Type B pancreatic cell (in vitro differentiated cells): ENCODE measurements at regions not wholly inside any gene's neighbourhood (a gene's known extent, or its start where the extent isn't known, plus 50 kb on each side); places are given as distances from the start of the nearest gene placed in this dataset.

ENCODE experiments used
- DNase-seq: peaks from one replicate; pipeline ENCODE4 v3.0.0; 2021; ENCODE audit warnings: mixed read lengths; ENCODE audit not compliant: unreplicated experiment; ENCODE audit errors: extremely low spot score
- H3K27ac Mint-ChIP-seq: 2 replicates; pipeline ENCODE4 v1.8.0; 2021; ENCODE audit warnings: mild to moderate bottlenecking, mixed read lengths
- H3K27me3 Mint-ChIP-seq: 2 replicates; pipeline ENCODE4 v1.8.0; 2021; ENCODE audit warnings: mixed read lengths
- H3K36me3 Mint-ChIP-seq: 2 replicates; pipeline ENCODE4 v1.8.0; 2021; ENCODE audit warnings: mixed read lengths
- H3K4me1 Mint-ChIP-seq: one replicate; pipeline ENCODE4 v1.8.0; 2021; ENCODE audit warnings: mixed read lengths; ENCODE audit not compliant: unreplicated experiment
- H3K4me3 Mint-ChIP-seq: 2 replicates; pipeline ENCODE4 v1.8.0; 2021; ENCODE audit warnings: mild to moderate bottlenecking, mixed read lengths
- H3K9me3 Mint-ChIP-seq: 2 replicates; pipeline ENCODE4 v1.8.0; 2021; ENCODE audit warnings: mixed read lengths
- TF ChIP-seq, protein P1 (sequence below): fragments of 200-600 bp; sonication (generic); conservative IDR thresholded peaks from 2 replicates; pipeline ENCODE4 v1.5.0; 2021; ENCODE audit warnings: antibody characterized with exemption, mild to moderate bottlenecking

DNA sequence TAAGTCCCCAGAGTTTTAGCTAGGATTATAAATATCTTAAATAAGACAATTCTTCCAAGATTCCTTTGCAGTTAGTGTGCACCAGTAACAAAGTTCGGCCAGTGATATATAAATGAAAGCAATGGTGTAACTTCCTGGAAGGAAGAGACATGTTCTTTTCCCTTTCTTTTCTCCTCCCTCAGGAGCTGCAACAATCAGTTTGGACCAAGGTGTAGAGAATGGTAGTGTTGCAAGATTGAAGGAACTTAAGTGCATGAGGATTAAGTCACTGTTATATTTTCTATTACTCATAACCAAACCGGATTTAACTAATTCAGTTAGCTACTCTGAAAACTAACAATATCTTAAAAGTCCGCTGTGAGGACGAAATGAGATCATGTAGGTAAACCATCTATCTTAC is 68.9 kb upstream of the KCNJ16 start:
- peaks cover 4% of the 10 kb centered on the region for H3K9me3 Mint-ChIP-seq
- no peak for DNase-seq

DNA sequence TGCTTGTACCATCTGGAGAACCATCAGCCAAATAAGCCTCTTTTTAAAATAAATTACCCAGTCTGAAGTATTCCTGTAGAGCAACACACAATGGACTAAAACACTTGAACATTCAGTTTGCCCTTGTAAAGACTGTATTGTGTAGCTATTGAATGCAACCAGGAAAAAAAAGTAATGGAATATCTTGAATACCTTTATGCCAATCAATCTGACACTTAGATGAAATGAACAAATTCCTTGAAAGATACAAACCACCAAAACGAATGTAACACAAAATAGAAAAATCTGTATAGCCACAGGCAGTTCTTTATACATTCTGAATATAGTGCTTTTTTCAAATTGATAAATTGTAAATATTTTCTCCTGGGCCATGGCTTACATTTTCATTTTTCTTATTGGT is 63.3 kb upstream of the KCNJ16 start:
- no peak overlapping the region for H3K27ac Mint-ChIP-seq
- no peak overlapping the region for H3K4me3 Mint-ChIP-seq
- H3K4me1 Mint-ChIP-seq, result no peaks in the 10 kb centered on the region
- H3K36me3 Mint-ChIP-seq, result no peaks in the 10 kb centered on the region
- H3K27me3 Mint-ChIP-seq, result no peaks in the 10 kb centered on the region
- TF ChIP-seq, protein P1, sequence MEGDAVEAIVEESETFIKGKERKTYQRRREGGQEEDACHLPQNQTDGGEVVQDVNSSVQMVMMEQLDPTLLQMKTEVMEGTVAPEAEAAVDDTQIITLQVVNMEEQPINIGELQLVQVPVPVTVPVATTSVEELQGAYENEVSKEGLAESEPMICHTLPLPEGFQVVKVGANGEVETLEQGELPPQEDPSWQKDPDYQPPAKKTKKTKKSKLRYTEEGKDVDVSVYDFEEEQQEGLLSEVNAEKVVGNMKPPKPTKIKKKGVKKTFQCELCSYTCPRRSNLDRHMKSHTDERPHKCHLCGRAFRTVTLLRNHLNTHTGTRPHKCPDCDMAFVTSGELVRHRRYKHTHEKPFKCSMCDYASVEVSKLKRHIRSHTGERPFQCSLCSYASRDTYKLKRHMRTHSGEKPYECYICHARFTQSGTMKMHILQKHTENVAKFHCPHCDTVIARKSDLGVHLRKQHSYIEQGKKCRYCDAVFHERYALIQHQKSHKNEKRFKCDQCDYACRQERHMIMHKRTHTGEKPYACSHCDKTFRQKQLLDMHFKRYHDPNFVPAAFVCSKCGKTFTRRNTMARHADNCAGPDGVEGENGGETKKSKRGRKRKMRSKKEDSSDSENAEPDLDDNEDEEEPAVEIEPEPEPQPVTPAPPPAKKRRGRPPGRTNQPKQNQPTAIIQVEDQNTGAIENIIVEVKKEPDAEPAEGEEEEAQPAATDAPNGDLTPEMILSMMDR, result no peak
- DNase-seq, result no peak
- no peaks in the 10 kb centered on the region for H3K9me3 Mint-ChIP-seq

More for the DNA sequence above, 68.9 kb upstream of the KCNJ16 start:
- Mint-ChIP-seq H3K27ac (no peak overlapping the region), H3K36me3 (no peaks in the 10 kb centered on the region), H3K4me3 (no peak overlapping the region), H3K4me1 (no peaks in the 10 kb centered on the region), H3K27me3 (no peaks in the 10 kb centered on the region)
- TF ChIP-seq, protein P1, result no peak

DNA sequence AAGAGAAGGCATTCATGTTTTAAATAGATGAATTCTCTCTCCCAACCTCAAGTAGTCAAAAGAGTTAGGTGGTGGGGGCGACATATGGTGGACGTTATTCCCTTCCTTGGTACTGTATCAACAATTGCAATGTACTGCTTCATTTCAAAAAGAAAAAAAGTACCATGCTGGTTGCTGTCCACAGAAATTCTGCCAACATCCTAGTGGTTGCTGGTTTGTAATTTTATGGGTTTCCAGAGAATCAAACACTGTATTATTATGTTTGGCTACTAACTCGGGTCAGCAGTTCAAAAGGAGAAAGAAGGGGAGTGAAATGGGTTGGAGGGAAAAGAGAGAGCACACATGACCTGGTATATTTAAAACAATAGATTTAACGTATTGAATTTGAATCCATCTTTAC is 61.1 kb upstream of the KCNJ16 start:
- H3K9me3 Mint-ChIP-seq, result no peaks in the 10 kb centered on the region
- no peaks in the 10 kb centered on the region for H3K4me1 Mint-ChIP-seq
- no peak overlapping the region for H3K27ac Mint-ChIP-seq
- H3K4me3 Mint-ChIP-seq, result no peak overlapping the region
- TF ChIP-seq, protein P1, result no peak
- no peak for DNase-seq
- H3K27me3 Mint-ChIP-seq, result no peaks in the 10 kb centered on the region
- H3K36me3 Mint-ChIP-seq, result no peaks in the 10 kb centered on the region

DNA sequence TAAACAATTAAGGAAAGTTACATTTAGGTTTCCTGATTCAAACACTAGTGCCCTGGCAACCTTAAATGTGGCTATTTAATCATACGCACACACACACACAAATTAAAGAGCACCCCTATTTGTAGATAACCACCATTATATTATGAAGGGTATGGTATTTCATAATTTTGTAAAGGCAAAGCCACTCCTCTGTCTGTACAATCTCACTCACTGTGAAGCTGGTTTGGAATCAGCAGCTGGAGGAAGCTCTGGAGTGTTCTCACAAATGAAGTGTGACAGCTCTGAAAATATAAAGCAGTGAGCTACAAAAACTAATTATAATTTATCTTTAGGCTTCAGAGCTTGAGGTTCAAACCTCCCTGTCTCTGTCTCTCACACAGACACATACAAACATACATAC is 57.9 kb upstream of the KCNJ16 start:
- H3K4me3 Mint-ChIP-seq, result no peak overlapping the region
- no peak for DNase-seq
- H3K27ac Mint-ChIP-seq, result no peak overlapping the region
- no peaks in the 10 kb centered on the region for H3K9me3 Mint-ChIP-seq
- no peaks in the 10 kb centered on the region for H3K36me3 Mint-ChIP-seq
- TF ChIP-seq, protein P1, result no peak
- H3K27me3 Mint-ChIP-seq, result no peaks in the 10 kb centered on the region
- no peaks in the 10 kb centered on the region for H3K4me1 Mint-ChIP-seq

DNA sequence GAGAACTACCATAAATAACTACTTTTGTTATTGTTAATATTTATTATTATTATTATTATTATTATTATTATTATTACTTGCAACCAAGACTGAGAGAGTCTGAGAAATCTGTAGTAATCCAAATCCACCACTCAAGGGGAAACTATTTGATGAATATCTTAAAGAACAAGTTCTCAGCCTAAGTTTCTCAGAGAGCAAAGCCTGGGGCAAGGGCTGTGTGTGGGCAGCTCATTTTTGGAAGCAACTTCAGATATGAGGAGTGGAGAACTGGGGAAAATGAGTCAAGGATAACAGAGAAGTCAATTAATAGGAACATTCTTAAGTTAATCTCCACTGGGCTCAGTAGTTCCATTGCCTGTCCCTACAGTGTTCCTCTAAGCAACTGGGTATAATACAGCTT is 57.1 kb upstream of the KCNJ16 start:
- TF ChIP-seq, protein P1, result no peak
- DNase-seq, result no peak
- H3K36me3 Mint-ChIP-seq, result no peaks in the 10 kb centered on the region
- no peaks in the 10 kb centered on the region for H3K9me3 Mint-ChIP-seq
- no peaks in the 10 kb centered on the region for H3K4me1 Mint-ChIP-seq
- no peak overlapping the region for H3K27ac Mint-ChIP-seq
- H3K27me3 Mint-ChIP-seq, result no peaks in the 10 kb centered on the region
- H3K4me3 Mint-ChIP-seq, result no peak overlapping the region

DNA sequence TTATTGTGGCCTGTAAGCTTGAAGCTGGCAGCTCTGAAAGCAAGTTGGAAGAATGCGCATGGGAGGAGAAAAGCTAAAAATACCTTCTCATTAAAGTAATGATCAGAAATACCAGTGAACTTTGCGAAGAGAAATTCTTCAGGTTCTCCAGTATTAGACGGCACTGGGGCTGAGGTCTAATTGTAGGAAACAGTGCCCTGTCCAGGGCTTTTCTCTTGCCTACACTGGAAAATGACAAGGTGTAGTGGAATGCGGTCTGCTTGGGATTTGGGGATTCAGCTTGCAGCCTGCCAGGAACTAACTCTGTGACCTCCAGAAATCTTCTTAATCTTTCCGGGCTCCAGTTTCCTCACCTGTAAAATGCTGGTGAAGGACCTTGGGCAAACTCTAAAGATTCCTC is 53.3 kb upstream of the KCNJ16 start:
- Mint-ChIP-seq H3K27me3 (no peaks in the 10 kb centered on the region), H3K9me3 (no peaks in the 10 kb centered on the region), H3K4me1 (no peaks in the 10 kb centered on the region), H3K36me3 (no peaks in the 10 kb centered on the region), H3K4me3 (no peak overlapping the region), H3K27ac (no peak overlapping the region)
- TF ChIP-seq, protein P1, result no peak
- no peak for DNase-seq
